ENCODE measurements at regions not wholly inside any gene's neighbourhood (a gene's known extent, or its start where the extent isn't known, plus 50 kb on each side); places are given as distances from the start of the nearest gene placed in this dataset.

DNA sequence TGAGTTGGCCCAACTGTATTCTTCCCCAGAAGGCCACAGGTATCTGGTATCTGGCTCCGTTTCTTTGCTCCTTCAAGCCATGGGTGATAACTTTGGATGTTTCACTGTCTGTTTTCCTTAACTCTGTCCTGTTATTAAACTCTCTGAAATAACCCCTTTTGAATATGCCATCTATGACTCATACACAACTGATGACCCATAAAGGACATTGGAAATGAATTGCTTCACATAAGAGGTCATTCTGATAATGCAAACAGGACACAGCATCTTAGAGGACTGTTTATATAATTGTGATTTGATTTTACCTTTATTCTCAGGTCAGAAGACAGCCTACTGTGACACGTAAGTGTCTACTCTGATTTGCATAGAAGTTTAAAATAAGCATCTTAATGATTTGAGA is 227.7 kb downstream of the VEGFC start:
- DNase-seq (ENCODE audit: low read depth in 4 of 4, low spot score in 3 of 4), result no peak

GRCh38 chr4:176566769-176567168 is 226.0 kb downstream of the VEGFC start:
- DNase-seq (ENCODE audit: low read depth in 4 of 4, low spot score in 3 of 4), result no peak

- DNase-seq (ENCODE audit: low read depth in 4 of 4, low spot score in 3 of 4), result no peak
Observed at GRCh38 chr4:176568238-176568637, 224.5 kb downstream of the VEGFC start.

GRCh38 chr4:176569301-176569700 is 223.4 kb downstream of the VEGFC start:
- no peak for DNase-seq (ENCODE audit: low read depth in 4 of 4, low spot score in 3 of 4)

DNA sequence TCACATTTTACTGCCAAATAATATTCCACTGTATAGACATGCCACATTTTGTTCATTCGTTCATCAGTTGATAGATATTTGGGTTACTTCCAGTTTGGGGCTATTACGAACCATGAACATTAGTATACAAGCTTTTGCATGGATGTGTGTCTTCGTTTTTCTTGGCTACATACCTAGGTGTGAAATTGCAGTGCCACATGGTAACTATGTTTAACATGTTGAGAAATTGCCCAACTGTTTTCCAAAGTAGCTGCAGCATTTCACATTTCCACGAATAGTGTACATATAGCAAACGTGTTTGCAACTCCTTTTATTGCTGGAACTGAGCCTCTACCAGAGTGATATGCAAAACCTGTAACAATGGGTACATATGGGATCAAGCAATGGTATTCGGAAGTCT is 221.5 kb downstream of the VEGFC start:
- DNase-seq (ENCODE audit: low read depth in 4 of 4, low spot score in 3 of 4), result no peak

DNA sequence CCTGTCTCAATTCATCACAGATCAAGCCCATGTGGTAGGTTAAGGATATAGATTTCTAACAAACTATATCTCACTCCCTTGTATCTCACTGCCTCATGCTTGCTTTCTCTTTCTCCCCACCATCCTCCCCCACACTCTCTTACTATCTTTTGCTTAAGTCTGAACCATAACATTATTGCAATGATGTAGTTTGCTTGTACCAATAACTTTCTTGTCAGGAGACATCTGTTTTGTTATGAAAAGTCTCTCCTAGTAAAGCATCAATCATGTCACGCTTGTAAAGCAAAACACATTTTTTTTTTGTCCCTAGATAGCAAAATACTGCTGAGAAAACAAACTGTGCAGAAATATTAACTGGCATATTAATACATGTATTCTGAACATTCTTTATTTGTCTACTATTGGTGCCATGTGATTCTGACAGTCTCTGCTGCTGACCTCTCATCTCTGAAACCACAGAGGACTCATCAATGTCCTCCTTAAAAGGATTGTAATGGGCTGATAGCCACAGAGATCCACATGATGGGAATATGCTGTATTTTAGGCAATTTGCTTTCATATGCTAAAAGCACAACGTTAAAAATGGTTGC is 217.5 kb downstream of the VEGFC start:
- DNase-seq (ENCODE audit: low read depth in 4 of 4, low spot score in 3 of 4), result no peak

DNA sequence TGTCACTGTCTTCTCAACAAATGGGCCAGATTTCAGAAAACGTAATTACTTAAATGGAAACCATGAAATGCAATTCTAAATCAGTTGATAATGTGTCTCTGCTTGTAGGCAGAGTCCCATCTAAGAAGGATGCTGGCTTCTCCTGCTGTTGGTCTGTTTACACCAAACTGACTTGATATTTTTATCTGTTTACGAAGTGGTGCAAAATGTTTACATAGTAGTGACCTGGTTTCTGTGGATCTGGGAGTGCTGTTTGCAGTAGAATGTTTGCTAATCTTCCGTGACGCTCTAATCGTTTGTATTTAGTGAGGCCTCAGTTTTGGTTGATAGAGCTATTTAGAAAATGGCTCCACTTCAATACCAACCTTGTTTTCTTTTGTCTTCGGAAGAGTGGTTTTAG is 213.5 kb downstream of the VEGFC start:
- DNase-seq (ENCODE audit: low read depth in 4 of 4, low spot score in 3 of 4), result no peak

- no peak for DNase-seq (ENCODE audit: low read depth in 4 of 4, low spot score in 3 of 4)
Observed at GRCh38 chr4:176583278-176583677, 209.4 kb downstream of the VEGFC start.

GRCh38 chr4:176584031-176584606 is 208.6 kb downstream of the VEGFC start:
- DNase-seq (ENCODE audit: low read depth in 4 of 4, low spot score in 3 of 4), result no peak

DNA sequence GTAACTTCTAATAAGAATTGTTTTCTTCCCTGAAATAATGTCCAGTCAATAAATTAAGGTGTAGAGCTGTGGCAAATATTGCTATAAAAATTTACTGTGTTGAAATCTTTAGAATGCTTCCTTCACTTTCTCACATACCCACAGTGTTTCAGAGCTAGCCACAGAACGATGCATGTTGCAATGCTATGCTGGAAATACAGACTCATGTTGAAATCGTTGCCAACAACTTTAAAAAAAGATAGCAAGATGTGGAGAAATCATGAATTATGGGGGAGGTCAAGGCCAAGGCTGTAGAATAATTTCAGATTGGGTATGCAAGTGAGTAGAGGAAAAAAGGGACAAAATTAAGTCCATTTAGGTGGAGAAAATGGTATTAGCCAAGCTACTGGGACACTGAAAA is 204.8 kb downstream of the VEGFC start:
- DNase-seq (ENCODE audit: low read depth in 4 of 4, low spot score in 3 of 4), result no peak

DNA sequence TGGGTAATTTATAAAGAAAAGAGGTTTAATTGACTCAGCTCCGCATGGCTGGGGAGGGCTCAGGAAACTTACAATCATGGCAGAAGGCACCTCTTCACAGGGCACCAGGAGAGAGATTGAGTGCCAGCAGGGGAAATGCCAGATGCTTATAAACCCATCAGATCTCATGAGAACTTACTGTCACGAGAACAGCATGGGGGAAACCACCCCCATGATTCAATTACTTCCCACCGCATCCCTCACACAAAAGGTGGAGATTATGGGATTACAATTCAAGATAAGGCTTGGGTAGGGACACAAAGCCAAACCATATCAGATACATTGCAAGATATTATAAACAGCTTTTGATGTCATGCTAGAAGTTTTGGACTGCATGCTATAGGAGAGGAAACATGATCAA is 204.3 kb downstream of the VEGFC start:
- no peak for DNase-seq (ENCODE audit: low read depth in 4 of 4, low spot score in 3 of 4)

DNA sequence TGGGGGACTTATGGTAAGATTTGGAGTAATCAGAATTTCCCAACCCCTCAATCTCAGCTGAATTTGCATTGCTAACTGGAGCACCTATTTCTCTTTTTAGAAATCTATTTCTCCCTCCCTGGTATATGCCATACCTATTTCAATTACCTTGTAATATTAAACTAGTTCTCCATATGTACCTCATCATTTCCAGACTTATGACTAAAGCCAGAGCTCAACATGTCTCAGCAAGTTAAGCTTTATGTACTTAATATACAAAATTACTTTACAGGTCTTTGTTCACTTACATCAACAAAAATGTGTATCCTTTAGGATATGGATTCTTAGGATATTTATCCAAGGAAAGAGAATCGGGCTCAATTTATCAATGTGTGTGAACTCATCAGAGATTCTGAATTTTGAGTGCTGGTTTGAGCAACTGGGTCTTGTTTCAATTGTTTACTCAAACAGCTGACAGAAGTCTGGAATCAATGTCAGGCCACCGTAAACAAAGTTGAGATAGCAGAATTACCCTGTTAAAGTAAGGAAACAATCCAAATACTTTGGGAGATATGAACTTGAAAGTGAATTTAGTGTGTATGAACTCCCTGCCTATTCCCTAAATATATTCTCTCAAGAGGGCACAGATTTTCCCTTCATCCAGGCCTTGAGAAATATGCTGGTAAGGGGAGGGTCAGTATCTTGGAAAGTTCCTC is 199.6 kb downstream of the VEGFC start:
- no peak for DNase-seq (ENCODE audit: low read depth in 4 of 4, low spot score in 3 of 4)

GRCh38 chr4:176593943-176594342 is 198.8 kb downstream of the VEGFC start:
- DNase-seq (ENCODE audit: low read depth in 4 of 4, low spot score in 3 of 4), result no peak

GRCh38 chr4:176595257-176595656 is 197.5 kb downstream of the VEGFC start:
- no peak for DNase-seq (ENCODE audit: low read depth in 4 of 4, low spot score in 3 of 4)

DNA sequence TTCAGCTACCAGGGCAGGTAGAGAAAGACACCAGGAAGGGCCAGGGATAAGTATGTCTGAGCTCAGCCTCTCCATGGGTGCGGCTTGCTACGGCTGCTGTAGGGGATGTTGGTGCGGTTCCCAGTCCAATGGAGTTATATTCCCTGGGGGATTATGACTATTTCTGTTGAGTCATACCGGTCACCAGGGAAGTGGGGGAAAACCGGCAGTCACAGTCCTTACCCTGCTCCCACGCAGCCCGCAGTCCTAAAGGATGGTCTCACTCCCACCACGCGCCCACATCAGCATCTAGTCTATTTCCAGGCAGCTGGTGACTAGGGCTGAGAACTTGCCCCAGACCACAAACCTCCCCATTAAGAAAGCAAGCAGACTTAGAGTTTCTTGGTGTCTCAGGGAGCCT is 191.6 kb downstream of the VEGFC start:
- DNase-seq (ENCODE audit: low read depth in 4 of 4, low spot score in 3 of 4), result no peak

GRCh38 chr4:176607807-176608206 is 184.9 kb downstream of the VEGFC start:
- DNase-seq (ENCODE audit: low read depth in 4 of 4, low spot score in 3 of 4), result no peak

- DNase-seq (ENCODE audit: low read depth in 4 of 4, low spot score in 3 of 4), result no peak
Observed at GRCh38 chr4:176608346-176608745, 184.4 kb downstream of the VEGFC start.

GRCh38 chr4:176610594-176610993 is 182.1 kb downstream of the VEGFC start:
- DNase-seq (ENCODE audit: low read depth in 4 of 4, low spot score in 3 of 4), result no peak

DNA sequence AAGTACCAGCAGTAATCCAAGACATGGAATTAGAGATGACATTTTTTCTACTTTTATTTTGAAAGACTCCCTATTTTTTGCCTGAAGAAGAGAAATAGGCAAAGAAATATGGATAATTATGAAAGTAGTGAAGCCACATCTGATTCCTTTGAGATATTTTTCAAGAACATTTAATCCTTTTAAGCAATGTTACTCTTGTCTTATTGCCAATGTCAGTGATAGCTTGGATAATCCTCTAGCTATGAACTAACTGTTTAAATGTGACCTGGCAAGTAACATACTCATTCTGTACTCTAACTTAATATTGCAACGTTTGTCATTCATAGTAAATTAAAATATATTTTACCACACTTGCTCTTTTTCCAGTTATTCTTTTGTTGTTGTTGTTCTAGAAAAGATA is 181.3 kb downstream of the VEGFC start:
- DNase-seq (ENCODE audit: low read depth in 4 of 4, low spot score in 3 of 4), result no peak

GRCh38 chr4:176611951-176612350 is 180.8 kb downstream of the VEGFC start:
- DNase-seq (ENCODE audit: low read depth in 4 of 4, low spot score in 3 of 4), result no peak

GRCh38 chr4:176614793-176615192 is 177.9 kb downstream of the VEGFC start:
- DNase-seq (ENCODE audit: low read depth in 4 of 4, low spot score in 3 of 4), result no peak

DNA sequence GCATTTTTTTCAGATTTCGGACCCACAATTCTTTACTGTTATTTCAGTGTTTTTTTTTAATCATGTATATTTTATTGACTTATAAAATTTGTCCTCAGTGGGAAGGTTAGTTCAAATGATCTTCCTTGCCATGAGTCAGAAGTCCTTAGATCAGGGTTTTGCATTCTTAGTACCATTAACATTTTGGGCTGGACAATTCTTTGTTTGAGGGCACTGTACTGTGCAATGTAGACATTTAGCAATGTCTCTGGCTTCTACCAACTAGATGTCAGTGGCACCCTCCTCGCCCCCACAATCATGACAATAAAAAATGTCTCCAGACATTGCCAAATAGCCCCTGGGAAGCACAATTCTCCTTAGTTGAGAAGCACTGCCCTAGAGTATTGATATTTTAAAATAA is 176.6 kb downstream of the VEGFC start:
- DNase-seq (ENCODE audit: low read depth in 4 of 4, low spot score in 3 of 4), result no peak
